Spleen (tissue), 7 donors: ENCODE measurements at regions not wholly inside any gene's neighbourhood (a gene's known extent, or its start where the extent isn't known, plus 50 kb on each side); places are given as distances from the start of the nearest gene placed in this dataset.

Experiments used
- CTCF ChIP-seq, 11 experiments: fragments of 200-600 bp in 7 of 11; fragments of 450-650 bp in 4 of 11; sonication (generic) in 4 of 11; IDR thresholded peaks in 8 of 11; conservative IDR thresholded peaks in 3 of 11; 1 replicate in 7 of 11; 2 replicates in 4 of 11; pipeline versions ENCODE4 v1.4.0 to v1.8.0; 2016 to 2021; ENCODE audit warnings: antibody characterized with exemption in 11 of 11, inconsistent platforms in 4 of 11, mild to moderate bottlenecking in 1 of 11
- POLR2AphosphoS5 ChIP-seq, 3 donors: sonication (generic); formaldehyde crosslinking; IDR thresholded peaks; one replicate each; pipeline ENCODE4 v1.5.1; 2017; ENCODE audit warnings: antibody characterized with exemption in 3 of 3
- donor health status: DM: no; HTN: no; CAD: no; lungs with moderate emphysema.
- donor health status: DM: no; HTN: no; CAD: no.
- donor health status: DM: no; HTN: no; CAD: no.

GRCh38 chr4:96390404-96390803, 550.5 kb downstream of the PDHA2 start:
- TF ChIP-seq CTCF (IDR thresholded peaks at IDR 0.05 in 8 of 11, conservative IDR thresholded peaks at IDR 0.05 in 3 of 11) (no peak), POLR2AphosphoS5 (IDR thresholded peaks at IDR 0.05) (no peak)
